ENCODE measurements at regions not wholly inside any gene's neighbourhood (a gene's known extent, or its start where the extent isn't known, plus 50 kb on each side); places are given as distances from the start of the nearest gene placed in this dataset.
A peak's percentile ranks its signal among the peaks of the same experiment; 100 is the strongest.

GRCh38 chr10:126847666-126848065 lies 57.6 kb upstream of the DOCK1 start:
- DNase-seq = no peak

DNA sequence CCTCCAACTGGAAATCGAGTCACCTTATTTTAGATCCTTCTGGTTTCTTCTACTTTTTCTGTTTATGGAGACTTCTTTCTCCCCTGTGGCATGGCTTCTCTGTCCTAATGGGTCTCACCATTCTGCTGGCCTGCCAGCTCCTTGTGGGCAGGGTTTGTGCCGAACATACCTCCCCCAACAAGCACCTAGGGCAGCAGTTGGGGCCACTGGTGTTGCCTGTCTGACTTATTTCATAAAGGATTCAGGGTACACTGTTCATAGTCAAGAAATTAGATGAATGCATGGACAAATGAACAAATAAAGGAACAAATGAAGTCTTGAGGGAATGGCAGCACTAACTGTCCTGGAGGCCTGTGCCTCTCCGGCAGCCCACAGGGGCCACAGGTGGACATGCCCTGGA lies 55.6 kb upstream of the DOCK1 start:
- no peak for DNase-seq

DNA sequence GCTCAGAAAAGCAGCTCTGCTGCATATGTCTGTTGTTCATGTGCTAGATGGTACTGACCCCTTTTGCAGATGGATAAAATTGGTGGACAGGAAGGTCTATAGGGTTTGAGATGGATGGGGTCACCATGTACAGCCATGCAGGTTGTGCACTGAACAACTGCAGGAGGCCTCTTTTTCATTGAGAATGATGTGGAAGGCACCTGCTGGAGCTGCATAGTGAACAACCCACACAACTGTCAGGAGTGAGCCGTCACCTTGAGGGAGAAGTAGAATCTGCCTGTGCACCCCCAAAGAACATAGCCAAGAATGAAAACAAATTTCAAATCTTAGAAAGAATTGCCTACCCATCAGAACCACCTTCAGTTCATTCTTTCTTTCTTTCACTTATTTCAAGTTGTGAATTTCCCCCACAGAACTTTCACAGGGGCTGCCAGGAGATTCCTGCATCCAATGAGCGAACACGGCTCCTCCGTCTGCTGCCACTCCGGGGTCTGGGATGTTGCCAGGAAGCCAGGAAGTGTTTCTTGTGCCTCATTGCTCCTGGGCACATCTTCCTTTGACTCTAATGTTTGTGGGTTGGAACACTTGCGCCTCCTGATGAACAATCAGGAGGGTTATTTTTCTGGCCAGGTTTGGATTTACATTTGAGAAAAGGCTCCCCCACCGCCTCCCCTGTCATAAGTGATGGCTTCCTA lies 53.7 kb upstream of the DOCK1 start:
- peak in 1 of 51 donors; percentile 5 for DNase-seq

DNA sequence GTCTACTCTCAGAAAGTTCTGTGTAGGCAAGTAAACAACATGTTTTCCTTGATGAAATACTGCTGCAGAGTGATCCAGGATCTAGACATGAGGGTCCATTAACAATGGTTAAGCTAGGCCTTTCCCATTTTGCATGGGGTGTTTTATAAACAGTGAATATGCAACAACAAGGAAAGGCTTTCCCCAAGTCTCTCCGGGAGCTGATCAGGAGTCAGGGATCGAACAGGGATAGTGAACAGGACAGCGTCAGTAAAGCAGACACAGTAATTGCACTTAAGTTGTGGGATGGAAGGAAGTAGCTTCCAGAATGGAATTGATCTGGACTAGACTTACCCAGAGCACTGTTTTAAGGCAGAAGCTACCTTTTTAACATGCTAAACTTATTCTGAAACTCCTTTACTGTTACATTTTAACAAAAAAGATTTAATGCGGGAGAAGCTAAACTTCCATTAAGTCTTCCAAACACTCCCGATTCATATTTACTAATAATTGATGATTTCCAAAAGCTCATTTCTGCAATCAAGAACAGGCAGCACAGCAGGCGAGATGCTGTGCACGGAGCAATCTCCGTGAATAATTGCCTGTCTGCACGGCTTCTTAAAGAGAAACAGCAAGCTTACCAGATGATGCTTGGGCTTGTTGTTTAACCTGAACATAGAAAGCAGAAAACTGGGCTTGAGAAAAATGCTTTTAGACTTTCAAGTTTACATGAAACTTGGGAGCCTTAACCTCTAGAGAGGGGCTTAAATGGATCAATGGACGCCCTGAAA lies 50.3 kb upstream of the DOCK1 start:
- DNase-seq = no peak
